HG02798 (cell line): ENCODE measurements at regions not wholly inside any gene's neighbourhood (a gene's known extent, or its start where the extent isn't known, plus 50 kb on each side); places are given as distances from the start of the nearest gene placed in this dataset.
"Not testable (repeated sequence)": the region's sequence is repeated elsewhere in the genome, so short reads cannot be mapped to it uniquely, and the experiment has no call there.

Experiments
- ATAC-seq: cut with Tn5 transposase; IDR thresholded peaks from one replicate; pipeline ENCODE4 v1.9.1; 2021; ENCODE audit warnings: mild to moderate bottlenecking; ENCODE audit not compliant: unreplicated experiment, poor library complexity

GRCh38 chr11:8768625-8769333, 86.2 kb downstream of the RPL27A start:
- ATAC-seq, result no peak

- no peak for ATAC-seq
These were observed 90.3 kb downstream of the RPL27A start for GRCh38 chr11:8772571-8773519.

GRCh38 chr11:8773916-8774539, 91.4 kb downstream of the RPL27A start:
- ATAC-seq, result no peak

GRCh38 chr11:8774916-8775315, 92.3 kb downstream of the RPL27A start:
- ATAC-seq, result not testable (repeated sequence)

GRCh38 chr11:8775332-8775731, 92.7 kb downstream of the RPL27A start:
- no peak for ATAC-seq

GRCh38 chr11:8775734-8776133, 93.1 kb downstream of the RPL27A start:
- no peak for ATAC-seq

GRCh38 chr11:8776209-8776608, 93.6 kb downstream of the RPL27A start:
- no peak for ATAC-seq

GRCh38 chr11:8777907-8778767, 95.5 kb downstream of the RPL27A start:
- ATAC-seq, result no peak

- no peak for ATAC-seq
These were observed 96.5 kb downstream of the RPL27A start for GRCh38 chr11:8779107-8779506.

GRCh38 chr11:8779732-8780131, 97.1 kb downstream of the RPL27A start:
- ATAC-seq, result no peak

- no peak for ATAC-seq
These were observed 102.4 kb downstream of the RPL27A start for GRCh38 chr11:8784954-8785353.

- ATAC-seq, result no peak
These were observed 102.9 kb downstream of the RPL27A start for GRCh38 chr11:8785457-8785856.

- no peak for ATAC-seq
These were observed 103.4 kb downstream of the RPL27A start for GRCh38 chr11:8785998-8786397.

- ATAC-seq, result no peak
These were observed 104.3 kb downstream of the RPL27A start for GRCh38 chr11:8786933-8787332.

GRCh38 chr11:8787372-8787771, 104.8 kb downstream of the RPL27A start:
- no peak for ATAC-seq

GRCh38 chr11:8788616-8789015, 106.0 kb downstream of the RPL27A start:
- no peak for ATAC-seq

- no peak for ATAC-seq
These were observed 107.3 kb downstream of the RPL27A start for GRCh38 chr11:8789864-8790263.

GRCh38 chr11:8790968-8791367, 108.4 kb downstream of the RPL27A start:
- no peak for ATAC-seq

- no peak for ATAC-seq
These were observed 110.1 kb downstream of the RPL27A start for GRCh38 chr11:8792710-8793109.

- ATAC-seq, result no peak
These were observed 110.7 kb downstream of the RPL27A start for GRCh38 chr11:8793114-8793777.
